GM21381 (cell line): ENCODE measurements at regions not wholly inside any gene's neighbourhood (a gene's known extent, or its start where the extent isn't known, plus 50 kb on each side); places are given as distances from the start of the nearest gene placed in this dataset.
"Not testable (repeated sequence)": the region's sequence is repeated elsewhere in the genome, so short reads cannot be mapped to it uniquely, and the experiment has no call there.

Experiments used
- ATAC-seq: cut with Tn5 transposase; IDR thresholded peaks from one replicate; pipeline ENCODE4 v1.9.1; 2021; ENCODE audit warnings: mild to moderate bottlenecking, moderate library complexity; ENCODE audit not compliant: unreplicated experiment

DNA sequence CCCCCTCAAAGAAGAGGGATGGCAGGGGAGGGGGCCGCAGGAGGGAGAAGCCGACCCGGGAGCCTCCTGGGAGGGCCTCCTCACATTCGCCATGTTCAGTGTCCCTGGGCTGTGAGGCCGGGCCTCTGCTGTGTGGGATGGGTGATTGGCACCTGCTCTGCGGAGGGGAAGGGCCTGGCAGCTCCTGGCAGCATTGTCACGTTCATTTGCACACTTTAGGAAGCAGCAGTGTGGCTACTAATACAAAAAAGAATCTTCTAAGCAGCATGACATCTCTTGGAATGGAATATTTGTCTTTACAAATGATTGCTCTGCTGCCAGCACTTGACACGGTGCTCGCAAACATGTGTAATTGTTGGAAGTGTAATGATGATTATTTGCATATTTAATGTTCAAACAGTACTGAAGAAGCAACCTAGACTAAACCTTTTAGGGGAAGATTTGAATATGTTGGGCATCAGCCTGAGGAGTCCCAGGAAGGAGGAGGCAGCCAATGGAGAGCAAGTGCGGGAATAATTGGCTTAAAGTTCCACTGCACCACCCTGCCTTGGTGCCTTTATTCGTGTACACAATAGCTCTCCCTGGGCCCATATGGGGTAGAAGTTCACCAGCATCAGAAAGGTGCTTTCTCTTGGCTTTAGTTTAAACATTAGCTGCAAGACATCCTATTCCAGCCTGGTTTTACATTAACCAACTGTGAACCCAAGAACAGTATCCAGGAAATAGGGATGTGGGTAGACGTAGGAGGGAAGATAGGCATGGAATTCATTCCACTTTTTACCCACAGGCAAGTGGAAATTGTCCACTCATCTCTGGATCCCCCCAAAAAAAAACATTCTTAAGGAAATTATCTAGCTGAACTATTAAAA lies 404.9 kb downstream of the TMEM182 start:
- ATAC-seq, result no peak

DNA sequence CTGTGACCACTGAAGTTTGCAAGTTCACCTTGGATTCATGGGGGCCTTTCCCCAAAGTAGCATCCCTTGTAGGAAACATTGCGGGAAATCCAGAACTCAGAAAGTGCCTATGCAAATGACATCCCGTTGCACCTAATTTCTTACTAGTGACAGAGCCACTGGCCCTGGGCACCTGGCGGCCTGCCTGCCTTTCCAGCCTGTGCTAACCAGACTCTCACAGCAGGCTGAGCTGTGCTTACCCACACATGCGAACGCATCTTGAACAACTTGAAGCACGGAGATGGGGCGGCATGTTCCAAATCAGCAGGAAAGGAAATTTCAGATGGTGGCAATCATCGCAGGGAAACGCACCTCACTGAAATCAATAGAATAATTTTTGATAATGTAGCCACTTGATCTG lies 405.8 kb downstream of the TMEM182 start:
- ATAC-seq, result no peak

DNA sequence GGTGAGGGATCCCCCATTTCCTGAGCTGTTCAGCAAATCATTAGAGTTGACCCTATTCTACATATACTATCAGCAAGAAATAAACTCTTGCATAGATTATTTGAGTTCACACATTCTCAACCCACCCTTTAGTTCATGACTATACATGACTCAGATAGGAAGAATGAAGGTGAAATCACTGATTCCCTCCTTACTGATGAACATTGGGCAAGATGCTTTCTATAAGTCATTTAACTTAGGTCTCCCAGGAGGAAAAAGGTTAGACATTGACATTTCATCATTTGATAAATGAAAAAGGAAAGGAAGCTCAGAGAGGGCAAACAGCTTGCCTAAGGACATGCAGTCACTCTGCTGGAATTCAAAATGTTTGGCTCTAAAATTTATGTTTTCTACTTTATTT lies 408.0 kb downstream of the TMEM182 start:
- ATAC-seq, result no peak

DNA sequence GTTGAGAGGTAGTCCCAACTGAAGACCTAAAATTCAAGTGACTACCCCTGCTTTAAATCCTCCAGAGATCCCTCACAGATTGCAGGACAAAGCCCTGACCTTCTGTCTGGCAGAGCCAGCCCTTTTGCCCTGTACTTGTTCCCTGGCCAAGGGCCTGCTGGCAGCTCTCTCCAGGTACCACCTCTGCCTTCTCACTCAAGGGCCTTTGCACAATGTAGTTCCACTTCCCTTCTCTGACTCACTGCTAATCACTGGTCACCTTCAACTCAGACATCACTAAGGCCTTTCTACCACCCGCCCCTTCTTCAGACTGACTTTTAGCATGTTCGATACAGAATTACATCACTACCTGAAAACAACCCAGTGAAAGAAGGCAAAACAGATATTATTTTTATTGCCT lies 411.0 kb downstream of the TMEM182 start:
- no peak for ATAC-seq

DNA sequence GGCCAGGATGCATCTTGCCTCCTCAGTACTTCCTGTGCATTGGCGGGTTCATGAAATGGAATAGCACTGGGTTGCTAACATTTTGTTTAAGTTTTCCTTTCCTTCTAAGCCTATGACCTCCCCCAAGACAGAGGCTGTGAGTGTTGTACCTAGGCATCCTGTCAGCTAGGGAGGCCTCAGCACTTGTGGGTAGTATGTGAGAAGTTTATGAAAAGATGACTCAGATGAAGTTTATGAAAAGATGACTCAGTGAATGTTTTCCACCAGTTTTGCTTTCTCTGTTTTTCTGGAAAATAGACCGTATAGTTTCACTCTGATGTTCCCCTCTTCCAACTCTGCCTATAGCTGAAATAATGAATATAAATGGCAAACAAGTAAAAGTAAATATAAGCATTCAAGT lies 412.9 kb downstream of the TMEM182 start:
- no peak for ATAC-seq

DNA sequence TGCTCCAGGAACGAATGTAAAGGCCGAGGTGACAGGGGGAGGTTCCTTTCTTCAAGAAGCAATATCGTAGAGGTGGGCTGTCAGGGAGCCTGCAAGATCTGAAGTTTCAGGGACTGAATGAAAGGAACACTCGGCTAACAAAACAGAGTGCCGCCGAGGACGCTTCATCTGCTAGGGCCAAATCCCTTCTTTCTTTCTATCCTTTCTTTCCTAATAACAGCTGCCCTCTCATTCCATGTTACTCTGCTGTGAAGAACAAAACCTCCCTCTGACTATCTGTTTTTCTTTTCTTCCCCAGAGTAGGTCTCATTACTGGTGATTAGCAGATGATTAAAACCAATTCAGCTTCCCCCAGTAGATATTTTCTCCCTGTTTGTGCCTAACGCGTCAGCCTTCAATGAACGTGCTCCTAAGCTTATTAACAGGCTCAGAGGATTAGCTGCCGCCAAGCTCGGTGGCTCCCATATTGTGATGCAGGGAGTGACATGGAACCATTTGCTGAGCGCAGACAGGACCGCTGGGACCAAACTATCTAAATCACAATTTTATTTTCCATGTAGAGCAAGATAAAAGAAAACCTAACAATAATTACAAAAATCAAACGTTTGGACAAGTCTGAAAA lies 414.6 kb downstream of the TMEM182 start:
- no peak for ATAC-seq

DNA sequence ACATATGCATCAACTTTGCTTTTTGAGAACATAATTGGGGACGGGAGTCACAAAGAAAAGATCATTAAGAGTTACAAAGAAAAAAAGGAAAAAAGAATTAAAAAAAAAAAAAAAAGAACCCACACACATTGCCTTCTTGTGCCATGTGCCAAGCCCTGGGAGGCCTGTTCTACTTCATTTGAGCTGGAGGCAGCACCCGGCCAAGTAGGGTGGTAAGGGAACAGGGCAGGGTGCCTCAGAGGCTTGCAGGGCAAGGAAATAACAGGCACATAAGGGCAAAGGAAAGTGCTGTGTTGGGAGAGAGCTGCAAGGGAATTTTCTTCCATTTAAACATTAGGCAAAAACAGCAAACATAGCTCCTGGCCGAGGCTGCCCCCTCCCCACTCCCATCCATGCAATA lies 418.0 kb downstream of the TMEM182 start:
- no peak for ATAC-seq

DNA sequence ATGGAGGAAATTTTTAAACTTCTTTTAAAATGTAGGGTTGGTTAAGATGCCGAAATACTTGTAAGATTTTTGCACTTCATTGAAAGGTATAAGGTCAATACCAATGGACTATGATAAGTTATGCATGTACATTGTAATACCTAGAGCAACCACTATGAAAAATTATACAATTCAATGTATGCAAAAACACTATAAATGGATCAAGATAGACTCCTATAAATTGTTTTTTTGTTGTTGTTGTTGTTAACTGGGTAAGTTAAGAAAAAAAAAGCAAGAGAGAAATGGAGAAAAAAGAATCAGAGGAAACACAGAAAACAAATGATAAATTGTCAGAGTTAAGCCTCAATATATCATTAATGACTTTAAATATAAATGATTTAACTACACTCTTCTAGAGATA lies 421.2 kb downstream of the TMEM182 start:
- no peak for ATAC-seq

DNA sequence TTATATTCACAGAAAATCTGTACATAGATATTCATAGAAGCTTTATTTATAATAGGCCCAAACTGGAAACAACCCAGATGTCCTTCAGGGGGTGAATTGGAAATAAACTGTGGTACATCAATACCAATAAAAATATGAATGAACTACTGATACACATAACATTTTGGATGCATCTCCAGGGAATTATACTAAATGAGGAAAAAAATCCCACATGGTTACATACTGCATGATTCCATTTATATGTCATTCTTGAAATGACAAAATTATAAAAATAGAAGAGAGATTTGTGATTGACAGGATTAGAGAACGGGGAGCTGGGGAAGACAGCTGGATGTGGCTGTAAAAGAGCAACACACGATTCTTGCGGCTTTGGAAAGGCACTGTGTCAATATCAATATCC lies 435.0 kb downstream of the TMEM182 start:
- ATAC-seq, result no peak

DNA sequence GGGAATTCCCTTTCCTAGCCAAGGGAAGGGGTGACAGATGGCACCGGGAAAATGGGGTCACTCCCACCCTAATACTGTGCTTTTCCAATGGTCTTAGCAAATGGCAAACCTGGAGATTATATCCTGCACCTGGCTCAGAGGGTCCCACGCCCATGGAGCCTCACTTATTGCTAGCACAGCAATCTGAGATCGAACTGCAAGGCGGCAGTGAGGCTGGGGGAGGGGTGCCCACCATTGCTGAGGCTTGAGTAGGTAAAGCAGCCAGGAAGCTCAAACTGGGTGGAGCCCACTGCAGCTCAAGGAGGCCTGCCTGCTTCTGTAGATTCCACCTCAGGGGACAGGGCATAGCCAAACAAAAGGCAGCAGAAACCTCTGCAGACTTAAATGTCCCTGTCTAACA lies 438.9 kb downstream of the TMEM182 start:
- ATAC-seq, result not testable (repeated sequence)

DNA sequence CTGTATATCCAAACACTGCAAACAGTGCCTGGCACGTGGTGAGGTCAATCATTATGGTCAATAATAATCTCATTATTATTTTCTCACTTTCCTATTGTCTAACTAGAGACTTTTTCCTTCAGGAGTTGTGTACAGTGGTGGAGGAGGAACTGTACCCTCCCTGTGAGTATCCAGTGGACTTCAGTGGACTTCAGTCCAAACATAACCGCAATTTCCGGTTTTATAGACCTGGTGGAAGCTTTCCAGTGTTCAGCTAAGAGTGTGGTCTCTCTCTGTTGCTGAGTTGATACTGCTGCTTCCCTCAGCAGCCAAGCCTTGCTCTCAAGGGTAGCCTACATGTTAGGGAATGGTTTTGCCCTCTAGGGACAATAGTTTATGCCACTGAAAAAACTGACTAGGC lies 447.1 kb downstream of the TMEM182 start:
- ATAC-seq, result no peak

DNA sequence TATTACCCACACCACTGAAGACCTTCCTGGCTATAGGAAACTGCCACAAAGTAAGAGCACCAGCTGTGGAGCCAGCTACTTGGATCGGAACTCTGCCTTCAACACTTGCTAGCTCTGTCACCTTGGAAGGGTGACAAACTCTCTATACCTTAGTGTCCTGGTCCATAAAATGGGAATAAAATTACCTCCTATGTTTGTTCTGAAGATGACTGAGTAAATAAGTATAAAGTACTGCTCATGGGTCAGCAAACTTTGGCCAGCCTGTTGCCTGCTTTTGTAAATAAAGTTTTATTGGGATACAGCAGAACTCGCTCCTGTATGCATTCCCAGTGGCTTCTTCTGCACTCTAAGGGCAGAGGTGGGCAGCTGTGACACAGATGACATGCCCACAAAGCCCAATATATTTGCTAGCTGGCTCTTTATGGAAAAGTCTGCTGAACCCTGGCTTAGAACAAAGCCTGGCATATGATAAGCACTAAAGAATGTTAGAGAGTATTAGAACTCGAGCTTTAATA lies 451.3 kb downstream of the TMEM182 start:
- no peak for ATAC-seq

DNA sequence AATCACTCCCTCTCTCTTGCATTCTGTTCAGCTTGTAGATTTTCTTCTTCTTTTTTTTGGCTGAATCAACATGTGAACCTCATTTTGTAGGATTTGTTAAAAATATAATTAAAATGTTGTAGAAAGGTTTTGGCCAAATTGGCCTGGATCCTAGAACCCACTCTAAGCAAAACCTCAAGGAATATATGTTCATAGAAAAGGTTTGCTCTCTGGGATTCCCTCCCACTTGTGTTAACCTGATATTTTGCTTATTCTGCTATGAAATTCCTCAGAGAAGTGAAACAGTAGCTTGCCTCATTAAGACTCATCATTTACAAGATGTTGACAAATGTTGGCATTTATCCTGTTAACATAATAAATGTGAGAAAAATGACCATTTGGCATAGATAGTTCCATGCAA lies 456.7 kb downstream of the TMEM182 start:
- ATAC-seq, result no peak

DNA sequence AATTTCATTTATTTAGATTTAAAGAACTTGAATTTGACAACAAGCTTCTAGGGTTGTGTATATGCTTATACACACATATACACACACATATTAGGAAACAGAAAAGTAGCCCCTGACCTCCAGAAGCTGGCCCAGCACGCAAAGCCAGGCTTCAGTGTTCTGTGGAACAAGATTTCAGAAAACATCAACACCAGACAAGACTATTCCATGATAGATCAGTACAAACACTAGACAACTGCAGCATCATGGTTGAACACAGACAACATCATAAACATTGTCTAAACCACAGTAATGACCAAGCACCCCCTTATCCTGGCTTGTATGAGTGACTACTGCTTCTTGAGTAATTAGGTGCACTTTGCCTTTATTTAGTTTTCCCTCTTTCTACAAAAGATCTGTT lies 457.6 kb downstream of the TMEM182 start:
- ATAC-seq, result no peak

DNA sequence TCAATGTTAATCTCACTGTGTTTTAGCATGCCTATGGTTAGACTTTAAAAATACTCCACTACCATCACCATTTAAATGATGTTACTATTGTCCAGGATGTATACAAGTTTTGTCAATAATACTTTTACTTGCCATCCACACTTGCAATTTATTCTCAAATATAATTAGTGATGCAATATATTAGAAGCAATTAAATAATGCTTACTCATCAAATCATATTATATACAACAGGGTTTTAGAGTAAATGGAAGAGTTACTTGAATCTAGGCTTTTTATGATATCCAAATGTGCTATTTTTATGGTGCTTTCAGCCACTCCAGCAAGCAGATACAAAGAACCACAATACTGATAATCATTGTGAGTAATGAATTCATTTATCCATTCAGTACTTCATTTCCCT lies 461.1 kb downstream of the TMEM182 start:
- ATAC-seq, result no peak

DNA sequence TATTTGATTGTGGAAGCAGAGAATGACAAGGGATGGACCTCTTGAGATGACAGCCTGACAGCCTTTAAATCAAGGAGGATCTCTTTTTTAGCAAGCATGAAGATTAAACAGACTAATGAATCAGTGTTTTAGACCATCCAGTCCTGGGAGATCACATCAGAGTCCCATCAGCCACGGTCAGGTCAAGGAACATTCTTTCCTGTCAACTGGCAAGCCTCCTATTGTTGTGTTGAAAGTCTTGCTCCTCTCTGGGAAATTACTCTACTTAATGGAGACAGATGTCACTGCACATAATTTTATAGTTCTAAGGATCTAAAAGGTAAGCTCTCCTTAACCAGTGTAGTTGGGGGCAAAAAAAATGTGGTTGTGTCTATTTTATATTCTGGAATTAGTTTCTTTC lies 469.0 kb downstream of the TMEM182 start:
- ATAC-seq, result no peak

DNA sequence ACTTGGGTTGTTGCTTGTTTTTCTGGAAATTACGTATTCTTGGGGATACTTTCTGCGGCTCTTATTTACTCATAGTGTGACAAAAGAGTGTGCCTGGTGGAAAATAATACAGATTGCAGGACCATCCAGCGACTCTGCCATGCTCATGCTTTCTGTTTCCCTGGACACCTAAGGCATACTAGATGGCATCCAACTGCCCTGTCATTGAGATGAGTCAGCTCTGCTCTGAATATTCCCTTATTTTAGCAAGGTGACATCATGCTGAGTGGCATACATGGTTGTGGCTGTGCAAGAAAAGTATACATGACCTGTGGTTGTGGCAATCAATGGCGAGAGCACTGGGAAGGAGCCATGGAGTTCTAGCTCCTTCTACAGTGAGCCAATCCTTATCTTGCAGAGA lies 471.0 kb downstream of the TMEM182 start:
- ATAC-seq, result no peak

DNA sequence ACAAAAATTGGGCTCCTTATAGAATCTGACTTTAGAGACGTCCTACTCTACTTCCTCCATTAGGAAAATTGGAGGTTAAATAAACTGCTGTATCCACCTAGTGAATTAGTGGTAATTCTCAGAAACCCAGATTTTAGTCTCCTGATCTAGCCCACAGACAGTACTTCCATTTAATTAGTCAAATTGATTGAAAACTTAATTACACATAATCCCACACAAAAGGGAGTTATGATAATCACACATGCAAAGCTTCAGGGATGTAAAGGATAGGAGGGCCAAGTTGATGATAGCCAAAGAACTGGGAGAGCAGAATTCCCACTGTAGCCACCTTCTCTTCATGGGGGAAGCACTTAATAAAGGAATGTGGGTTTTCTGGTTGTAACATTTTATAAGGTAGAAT lies 471.9 kb downstream of the TMEM182 start:
- ATAC-seq, result no peak

DNA sequence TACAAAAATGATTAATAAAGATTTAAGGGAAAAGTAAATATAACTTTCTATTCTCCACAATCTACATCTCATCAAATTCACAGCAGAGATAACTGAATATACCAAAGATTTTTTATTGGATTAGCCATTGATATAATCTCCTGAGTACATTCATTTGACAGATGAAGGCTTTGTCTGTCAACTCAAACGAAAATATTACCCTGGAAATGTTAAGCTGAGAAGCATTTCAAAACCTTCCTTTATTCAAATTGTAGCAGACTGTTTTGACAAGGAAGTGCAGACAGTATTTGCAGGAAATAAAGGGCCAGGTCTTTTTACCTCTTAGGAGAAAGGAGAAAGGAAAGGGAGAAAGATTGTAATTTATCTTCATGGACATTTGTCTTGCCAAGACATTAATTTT lies 473.5 kb downstream of the TMEM182 start:
- ATAC-seq, result no peak

DNA sequence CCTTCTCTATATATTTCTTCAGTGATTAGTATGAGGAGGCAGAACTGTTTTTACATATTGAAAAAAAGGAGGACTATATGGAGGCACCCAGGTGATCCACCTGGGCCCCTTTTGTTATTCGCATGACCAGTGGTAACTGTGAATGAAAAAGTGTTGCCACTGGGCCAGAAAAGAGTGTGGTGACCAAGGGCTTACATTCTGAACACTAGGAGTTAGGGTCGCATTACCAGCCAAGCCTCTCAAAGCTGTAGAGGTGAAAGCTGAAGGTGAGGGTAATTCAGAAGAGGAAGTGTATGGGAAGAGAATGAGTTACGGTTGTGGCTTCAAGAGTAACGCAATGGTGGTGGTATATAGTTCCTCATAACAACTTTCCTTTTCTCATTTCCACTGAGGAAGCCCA lies 487.6 kb downstream of the TMEM182 start:
- ATAC-seq, result no peak

DNA sequence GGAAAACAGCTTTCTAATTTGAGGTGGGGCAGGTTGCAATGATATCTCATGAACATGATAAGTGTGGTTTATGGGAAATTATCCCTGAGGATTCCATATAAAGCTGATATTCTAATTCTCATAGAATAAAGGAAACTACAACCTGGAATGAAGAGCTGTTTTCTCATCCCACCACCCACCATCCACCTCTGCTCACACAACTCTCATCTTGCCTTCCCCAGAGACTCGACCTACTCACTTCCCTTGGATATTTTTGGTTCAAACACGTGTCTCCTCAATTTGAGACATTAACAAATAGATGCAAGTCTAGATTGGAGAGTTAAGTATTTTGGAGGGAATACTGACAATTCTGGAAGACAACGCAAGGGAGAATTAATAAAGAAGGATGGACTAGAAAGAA lies 490.9 kb downstream of the TMEM182 start:
- no peak for ATAC-seq

DNA sequence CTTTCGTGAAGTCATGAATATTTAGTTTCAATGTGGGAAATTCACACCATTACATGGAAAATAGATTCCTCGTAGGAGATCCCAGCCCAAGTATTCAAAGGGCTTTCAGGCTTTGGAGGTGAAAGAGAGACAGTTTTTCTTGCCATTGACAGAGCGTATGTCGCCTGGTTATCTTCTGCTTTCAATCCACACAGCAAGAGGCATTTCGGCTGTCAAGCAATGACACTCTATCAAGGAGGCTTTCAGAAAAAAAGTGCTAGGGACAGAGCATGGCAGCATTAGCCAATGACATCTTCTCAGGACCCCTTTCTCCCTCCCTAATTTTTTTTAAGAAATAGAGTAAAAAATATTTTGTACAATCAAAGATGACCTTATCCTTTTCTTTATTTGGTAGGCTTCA lies 492.8 kb downstream of the TMEM182 start:
- ATAC-seq, result no peak
